ENCODE measurements at regions not wholly inside any gene's neighbourhood (a gene's known extent, or its start where the extent isn't known, plus 50 kb on each side); places are given as distances from the start of the nearest gene placed in this dataset.
"Not testable (repeated sequence)": the region's sequence is repeated elsewhere in the genome, so short reads cannot be mapped to it uniquely, and the experiment has no call there.

DNA sequence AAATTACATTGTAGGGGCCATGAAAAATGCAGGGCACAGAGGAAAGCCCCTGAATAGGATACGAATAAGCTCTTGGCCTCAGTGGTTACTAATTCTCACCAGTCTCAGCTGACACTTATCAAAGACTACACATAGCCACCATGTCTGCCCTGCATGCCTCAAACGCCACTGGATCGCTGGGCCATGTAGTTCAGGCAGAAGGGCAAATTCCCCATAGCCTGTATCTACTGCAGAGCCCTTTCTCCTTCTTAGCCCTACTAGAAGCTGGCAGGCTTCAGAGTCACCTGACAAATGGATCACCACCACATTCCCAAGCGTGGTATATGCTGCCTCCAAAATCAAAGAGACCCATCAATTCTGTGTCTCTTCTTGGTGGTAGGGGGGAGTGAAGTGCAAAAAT lies 177.4 kb downstream of the MINAR1 start:
- DNase-seq, result no peak

DNA sequence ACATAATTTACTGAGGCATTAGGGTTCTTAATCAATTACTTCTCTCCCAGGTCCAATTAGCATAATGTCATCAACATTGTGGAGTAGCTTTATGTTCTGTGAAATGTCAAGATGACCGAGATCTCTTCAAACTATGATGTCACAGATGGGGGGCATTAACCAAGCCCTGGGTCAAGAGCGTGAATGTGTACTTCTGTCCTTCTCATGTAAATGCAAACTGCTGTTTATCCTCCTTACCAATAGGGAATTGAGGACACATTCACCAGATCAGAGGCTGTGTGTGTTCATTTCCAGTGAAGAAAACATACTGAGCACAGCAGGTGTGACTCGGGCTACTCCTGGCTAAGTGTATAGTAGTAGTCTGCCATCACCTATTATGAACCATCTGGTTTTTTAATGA lies 177.9 kb downstream of the MINAR1 start:
- DNase-seq, result no peak

DNA sequence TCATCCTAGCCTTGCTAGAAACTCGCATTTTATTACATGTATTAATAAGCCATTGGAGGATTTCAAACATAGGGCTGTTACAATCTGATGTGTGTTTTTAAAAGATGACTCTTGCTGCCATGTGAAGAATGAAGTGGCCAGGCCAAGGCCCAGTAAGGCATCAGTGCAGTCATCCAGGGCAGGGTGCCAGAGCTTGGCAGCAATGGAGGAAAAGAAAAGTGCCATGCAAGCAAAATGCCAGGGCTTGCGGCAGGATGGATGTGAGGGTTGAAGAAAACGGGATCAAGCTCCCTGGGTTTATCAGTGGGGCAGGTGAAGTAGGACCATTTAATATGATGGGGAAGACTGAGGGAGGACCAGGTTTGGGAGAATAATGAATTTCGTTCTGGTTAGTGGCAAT lies 183.6 kb downstream of the MINAR1 start:
- DNase-seq, result no peak

DNA sequence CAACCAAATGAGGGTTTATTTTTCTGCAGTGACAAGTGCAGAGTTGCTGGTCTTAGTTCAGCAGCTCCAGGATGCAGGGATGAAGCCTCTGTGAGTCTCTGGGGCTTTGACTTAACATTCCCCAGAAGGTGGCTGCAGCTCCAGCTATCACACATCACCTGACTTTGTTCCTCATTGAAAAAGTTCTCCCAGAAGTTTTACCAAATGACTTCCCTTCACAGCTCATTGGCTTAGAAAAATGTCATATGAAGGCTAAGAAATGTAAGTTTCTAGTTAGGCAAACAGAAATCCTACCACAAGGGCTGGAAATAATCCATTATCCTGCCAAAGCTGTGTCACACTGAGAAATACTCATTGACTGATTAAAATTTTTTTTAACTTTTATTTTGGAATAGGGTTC lies 184.9 kb downstream of the MINAR1 start:
- no peak for DNase-seq

DNA sequence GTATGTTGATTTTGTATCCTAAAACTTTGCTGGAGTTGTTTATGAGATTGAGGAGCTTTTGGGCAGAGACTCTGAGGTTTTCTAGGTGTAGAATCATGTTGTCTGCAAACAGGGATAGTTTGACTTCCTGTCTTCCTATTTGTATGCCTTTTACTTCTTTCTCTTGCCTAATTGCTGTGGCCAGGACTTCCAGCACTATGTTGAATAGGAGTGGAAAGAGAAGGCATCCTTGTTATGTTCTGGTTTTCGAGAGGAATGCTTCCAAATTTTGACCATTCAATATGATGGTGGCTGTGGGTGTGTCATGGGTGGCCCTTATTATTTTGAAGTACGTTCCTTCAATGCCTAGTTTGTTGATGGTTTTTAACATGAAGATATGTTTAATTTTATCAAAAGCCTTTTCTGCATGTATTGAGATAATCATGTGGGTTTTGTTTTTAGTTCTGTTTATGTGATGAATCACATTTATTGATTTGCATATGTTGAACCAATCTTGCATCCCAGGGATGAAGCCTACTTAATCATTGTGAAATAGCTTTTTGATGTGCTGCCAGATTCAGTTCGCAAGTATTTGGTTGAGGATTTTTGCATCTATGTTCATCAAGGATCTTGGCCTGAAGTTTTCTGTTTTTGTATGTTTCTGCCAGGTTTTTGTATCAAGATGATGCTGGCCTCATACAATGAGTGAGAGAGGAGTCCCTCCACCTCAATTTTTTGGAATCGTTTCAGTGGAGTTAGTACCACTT lies 188.1 kb downstream of the MINAR1 start:
- no peak for DNase-seq

DNA sequence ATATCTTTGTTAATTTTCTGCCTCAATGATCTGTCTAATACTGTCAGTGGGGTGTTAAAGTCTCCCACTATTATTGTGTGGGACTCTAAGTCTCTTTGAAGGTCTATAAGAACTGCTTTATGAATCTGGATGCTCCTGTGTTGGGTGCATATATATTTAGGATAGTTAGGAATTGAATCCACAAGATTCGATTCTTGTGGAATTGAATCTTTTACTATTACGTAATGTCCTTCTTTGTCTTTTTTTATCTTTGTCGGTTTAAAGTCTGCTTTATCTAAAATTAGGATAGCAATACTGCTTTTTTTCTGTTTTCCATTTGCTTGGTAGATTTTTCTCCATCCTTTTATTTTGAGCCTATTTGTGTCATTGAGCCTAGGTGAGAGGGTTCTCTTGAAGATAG lies 189.7 kb downstream of the MINAR1 start:
- not testable (repeated sequence) for DNase-seq

DNA sequence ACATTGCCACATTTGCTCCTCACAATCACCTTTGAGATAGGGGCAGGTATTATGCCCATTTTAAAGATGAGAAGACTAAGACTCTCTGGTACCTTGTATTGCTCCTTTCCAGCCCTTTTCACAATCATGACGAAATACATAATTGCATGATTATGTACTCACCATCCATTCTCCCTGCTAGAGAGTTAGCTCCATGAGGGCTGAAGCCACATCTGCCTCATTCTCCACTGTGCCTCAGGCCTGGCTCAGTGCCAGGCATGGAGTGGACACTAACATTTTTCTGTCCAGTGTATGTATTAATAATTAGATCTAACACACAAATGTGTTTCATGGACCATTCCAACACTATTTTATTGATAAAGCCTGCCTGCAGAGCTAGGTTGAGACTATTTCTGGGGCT lies 191.4 kb downstream of the MINAR1 start:
- DNase-seq, result no peak

DNA sequence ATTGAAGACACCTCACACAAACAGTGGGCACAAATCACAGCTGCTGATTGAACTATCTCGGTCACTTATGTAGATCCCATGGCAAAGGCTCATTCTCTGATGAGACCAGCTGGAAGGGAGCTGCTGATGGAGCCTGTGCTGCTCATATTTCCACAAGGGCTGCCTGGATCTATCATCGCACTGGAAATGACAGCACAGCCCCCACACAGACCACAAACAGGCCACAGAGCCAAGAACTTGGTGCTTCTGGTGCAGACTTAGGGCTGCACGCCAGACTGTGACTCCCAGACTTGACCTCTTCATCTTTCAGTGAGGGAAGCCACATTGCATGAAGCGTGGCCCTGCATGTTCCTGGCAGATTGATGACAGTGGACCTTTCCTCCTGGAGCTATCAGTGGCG lies 197.6 kb downstream of the MINAR1 start:
- DNase-seq, result no peak

DNA sequence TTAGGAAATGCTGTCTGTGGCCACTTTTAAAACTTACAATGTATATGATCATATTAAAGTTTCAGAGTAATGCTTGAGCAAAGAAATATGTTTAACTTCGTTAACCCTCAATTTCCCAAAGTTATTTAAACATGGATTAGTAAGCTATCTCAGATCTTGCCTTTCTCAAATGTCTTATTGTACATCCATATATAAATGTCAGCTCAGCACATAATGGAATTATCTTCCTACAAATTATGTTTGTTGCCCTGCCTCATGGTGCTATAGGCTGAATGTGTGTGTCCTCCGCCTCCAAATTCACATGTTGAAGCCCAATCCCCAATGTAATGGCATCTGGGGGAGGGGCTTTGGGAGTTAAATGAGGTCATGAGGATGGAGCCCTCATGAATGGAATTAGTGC lies 200.3 kb downstream of the MINAR1 start:
- no peak for DNase-seq

DNA sequence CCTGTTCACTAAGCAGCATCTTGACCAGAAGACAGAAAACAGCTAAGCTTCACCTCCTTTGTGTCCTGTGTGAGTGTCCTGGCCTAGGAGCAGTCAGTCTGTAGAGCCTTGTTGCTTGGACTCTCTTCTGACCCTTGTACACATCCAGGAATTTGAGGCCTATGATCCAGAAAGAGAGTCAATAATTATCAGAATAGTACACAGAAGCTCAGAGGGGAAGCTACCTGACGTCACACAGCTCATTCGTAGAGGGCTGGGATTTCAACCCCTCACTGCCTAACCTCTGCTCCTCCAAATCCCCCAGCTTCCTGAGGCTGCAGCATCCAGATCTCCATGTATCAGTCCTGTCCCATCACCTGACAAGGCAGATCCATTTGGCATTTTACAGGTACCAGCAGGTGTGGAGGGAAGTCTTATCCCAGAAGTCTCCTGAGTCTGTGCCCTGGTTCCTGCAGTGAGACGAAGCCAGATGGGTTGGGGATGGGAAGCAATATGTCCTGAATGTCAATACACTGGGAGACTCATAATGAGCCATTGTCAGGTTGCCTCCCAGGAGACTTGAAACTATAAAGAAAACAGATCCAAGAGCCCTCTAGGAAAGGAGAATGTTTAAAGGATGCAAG lies 203.1 kb downstream of the MINAR1 start:
- no peak for DNase-seq

DNA sequence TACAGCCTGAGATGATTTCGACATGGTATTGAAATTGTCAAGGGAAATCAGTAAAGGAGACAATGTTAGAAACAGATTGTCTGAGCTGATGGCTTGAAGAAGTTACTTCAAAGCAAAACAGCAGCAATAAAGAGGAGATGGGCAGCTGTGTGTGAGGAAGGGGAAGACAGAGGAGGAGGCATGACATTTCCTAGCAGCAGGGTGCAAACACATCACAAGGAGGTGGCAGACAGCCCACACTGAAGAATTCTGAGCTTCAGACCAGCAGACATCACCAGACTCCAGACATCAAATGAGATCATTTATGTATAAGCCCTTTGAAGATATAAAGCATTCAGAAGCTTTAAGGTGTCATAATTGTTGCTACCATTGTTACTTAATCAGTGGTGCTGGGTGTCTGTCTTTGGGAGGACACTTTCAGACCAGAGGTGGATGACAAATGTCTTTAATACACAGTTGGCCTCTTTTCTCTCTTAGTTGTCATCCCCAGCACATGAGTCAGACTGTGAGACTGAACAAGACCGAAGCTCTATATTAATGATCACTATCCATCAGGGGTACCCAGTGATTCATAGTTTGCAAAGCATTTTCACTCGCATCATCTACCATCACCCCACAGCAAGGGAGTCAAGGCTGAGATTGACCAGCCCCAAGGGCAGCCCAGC lies 203.9 kb downstream of the MINAR1 start:
- DNase-seq, result no peak

DNA sequence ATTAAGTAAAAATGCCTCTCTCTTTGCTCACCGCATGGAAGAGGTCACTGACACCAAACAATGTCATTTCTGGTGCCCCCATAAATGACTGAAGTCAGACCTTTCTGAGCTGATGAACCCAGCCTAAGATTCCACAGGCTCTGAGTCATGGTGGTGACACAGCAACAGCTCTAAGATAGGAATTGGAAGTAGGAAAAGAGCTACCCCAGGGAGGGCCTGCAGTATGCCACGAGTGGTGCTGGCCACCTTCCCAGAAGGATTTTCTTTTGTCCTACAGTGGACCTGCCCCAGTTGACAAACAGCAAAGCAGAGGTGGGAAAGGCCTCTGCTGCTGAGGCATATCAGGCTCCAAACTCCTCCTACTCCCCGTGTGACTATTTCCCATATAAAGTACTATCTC lies 208.1 kb downstream of the MINAR1 start:
- DNase-seq, result no peak

DNA sequence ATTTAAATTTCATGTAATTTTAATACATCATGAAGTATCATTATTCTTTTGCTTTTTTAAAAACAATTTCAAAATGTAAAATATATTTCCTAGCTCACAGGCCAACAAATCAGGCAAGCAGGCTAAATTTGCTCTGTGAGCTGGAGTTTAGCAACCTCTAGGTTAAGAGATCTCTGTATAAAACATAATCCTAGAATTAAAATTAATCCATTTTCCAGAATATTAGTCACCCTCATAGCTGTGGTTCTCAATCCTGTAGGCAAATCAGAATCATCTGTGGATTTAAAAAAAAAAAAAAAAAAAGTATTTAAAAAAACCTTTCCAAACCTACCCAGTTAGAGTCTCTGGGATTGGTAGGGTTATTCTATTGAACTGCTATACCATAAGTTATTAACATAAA lies 209.7 kb downstream of the MINAR1 start:
- no peak for DNase-seq

DNA sequence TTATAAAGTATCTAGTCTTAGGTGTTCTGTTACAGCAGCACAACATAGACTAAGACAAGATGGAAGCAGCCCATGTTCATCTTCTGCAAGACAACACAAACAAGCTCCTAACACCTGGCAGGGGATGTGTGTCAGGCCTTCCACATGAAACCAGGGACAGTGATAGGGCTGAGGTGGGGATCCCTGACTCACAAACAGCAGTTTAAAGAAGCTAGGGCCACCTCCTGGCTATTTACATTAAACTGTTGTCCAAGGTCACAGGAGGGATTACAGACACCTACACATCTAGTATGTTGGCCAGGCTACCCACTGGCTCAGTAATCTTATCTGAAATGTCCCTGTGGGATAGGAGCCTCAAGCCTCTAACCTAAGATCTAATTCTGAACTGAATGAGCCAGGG lies 211.3 kb downstream of the MINAR1 start:
- no peak for DNase-seq

DNA sequence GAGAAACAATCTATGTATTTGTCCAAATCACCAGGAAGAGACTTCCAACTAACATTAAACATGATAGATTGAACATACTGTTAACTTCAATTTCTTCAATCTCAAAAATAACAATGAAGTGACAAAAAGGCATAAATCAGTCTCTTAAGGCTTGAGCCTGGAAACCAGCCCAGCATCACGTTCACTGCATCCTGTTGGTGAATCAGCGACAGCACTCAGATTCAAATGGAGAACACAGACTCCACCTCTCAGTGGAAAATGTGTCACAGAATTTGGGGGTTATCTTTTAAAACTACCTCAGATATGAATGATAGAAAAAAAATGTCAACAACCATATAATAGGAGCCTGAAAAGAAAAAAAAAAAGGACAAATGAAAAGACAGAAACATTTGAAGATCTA lies 212.0 kb downstream of the MINAR1 start:
- DNase-seq, result no peak

DNA sequence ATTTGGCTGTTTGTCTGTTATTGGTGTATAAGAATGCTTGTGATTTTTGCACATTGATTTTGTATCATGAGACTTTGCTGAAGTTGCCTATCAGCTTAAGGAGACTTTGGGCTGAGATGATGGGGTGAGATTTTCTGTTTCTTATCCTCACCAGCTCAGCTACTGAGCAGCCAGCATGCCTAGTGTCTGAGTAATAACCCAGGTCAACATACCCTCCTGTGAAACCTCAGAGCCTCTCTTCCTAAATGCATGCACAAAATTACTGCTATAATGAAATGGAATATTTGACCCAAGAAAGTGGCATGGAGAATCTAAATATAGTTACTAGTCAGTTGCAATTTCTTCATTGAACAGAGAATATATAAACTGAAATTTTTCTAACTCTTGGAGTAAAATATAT lies 220.8 kb downstream of the MINAR1 start:
- not testable (repeated sequence) for DNase-seq

DNA sequence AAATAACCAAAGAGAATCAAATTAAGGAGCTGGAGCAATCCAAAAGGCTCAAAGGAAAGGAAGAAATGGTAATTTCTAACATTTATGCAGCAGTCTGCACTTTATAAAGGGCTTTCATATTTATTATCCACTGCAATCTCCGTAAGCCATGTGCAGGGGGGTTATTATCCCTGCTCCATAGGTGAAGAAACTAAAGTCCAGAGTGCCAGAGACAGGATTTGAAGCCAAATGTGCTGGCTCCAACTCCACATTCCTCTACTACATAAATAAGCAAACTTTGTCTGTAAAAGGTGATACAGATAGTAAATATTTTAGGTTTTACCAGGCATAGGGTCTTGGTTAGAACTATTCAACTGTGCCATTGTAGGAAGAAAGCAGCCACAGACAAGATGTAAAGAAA lies 221.4 kb downstream of the MINAR1 start:
- no peak for DNase-seq

DNA sequence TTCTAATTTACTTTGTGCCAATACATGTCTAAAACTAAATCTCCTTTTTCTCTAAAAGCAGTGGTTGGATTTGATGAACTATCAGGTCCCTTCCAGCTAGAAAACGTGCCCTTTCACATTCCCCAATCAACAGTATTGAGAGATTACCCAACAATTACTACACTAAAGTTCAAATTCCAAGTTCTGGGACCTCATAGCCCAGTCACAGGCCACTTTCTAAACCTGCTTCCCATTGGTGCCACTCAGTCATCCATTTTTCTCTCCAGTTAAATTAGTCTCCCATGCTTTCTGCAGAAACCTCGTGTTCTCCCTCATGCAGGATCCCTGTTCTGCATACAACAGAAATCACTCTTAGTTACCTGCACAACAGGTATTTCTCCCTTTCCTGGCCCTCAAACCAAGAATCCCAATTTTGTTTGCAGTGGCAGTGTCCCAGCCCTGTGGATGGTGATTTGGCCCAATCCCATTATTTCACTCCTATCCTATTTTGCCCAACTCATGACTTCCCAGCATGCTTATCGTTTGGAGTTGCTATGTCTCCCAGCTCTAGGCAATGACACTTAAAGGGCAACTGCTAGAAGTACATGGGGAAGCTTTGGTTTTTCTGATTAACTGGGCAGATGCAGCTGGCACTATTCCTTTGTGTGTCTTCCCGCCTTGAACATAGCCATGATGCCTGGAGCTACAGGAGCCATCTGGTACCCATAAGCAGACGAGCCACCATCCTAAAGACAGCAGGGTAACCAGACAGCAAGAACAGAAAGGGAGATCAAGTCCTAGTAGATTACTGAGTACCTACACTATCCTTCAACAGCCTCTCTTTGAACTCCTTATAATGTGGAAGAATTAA lies 224.2 kb downstream of the MINAR1 start:
- DNase-seq, result no peak

DNA sequence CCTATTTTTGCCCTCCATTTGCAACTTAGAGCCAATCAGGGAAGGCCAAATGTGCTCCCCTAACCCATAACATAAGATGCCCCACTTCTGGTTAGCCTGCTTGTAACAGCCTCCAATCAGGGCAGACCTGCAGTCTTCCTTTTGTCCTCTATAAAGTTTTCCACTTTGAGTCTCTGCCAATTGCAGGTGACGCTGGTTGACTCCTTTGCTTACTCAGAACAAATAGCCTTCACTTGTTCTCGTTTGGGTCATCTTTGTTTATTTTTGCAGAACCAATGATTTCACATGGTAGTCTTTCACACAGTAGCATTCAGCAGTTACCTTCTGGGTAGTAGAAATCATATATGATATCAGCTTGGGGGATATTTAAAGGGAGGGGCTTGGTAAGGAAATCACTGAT lies 225.6 kb downstream of the MINAR1 start:
- no peak for DNase-seq

DNA sequence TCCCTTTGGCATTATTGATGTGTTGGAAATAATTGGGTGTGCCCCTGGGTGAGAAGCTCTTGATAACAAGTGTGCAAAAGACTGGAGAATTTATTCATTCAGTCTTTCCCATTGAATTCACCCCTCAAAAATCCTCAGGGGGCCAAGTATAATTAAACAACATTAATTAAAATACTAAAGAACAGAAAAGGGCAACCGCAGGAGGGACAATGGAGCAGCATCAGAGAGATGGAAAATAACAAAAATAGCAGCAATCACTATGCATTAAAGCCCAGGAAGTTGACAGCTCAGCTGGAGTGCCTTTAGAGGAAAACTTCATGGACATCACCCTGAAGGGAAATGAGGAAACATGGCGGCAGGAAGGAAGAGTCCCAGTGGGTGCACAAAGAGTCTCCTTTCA lies 227.6 kb downstream of the MINAR1 start:
- DNase-seq, result no peak

DNA sequence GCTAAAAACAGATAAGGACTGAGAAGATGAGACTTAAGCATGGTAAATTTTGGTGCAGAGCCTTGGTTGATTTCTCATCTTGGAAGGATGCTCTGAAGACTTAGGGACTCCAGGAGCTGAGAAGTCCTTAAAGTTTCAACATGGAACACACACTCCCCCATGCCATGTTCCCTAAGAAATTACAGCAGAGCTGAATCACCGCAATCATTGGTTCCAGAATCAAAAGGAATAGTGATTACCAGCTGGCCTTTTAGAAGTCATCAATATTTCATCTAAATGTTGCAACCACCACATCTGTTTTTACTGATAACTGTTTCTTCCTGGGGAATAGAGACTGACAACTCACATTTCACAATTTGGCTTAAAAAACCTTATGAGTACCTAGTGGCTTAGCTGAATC lies 229.3 kb downstream of the MINAR1 start:
- no peak for DNase-seq

DNA sequence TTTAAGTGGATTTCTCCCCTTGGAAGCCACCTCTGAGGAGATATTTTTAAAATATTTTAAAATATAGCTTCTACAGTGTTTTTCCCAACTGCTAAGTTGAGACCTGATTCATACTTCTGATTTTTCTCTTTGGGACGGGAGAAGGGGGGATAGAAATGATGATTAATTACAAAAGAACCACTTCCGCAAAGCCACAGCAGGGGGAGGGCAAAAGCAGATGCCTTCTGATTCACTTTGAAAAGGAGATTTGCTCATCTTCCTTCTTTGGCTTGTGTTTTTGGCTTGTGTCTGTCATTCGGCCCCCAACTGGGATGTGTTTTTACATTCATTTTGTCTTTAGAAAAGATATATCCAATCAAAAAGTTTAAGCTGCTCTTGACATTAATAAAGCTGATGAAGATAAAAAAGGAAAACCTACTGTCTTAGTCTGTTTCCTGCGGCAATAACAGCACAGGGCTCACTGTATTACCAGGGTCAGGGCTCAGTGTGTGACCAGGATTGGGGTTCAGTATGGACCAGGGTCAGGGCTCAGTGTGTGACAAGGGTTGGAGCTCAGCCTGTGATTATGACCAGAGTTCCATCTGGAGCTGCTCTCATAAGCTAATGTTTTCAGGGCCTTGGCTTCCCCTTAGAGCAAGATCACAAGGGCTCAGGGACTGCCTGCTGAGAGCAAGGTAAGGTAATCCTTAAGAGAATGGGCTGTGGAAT lies 223.2 kb downstream of the MTHFS start:
- no peak for DNase-seq

DNA sequence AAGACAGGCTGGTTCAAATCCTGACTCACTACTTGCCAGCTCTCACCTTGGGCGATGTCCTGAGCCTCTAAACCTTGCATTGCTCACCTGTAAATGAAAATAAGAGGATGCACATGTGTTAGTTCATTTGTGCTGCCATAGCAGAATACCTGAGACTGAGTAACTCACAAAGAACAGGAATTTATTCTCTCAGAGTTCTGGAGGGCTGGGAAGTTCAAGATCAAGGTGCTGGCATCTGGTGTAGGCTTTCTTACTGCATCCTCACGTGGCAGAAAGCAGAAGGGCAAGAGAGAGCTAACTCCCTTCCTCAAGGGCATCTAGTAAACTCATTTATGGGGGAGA lies 222.7 kb downstream of the MTHFS start:
- DNase-seq, result no peak

Measured in hematopoietic multipotent progenitor cell treated with erythropoietin and hydrocortisone succinate and interleukin-3 and kit ligand, for 8 days (in vitro differentiated cells).